Liver (tissue), 8 donors: ENCODE measurements at regions not wholly inside any gene's neighbourhood (a gene's known extent, or its start where the extent isn't known, plus 50 kb on each side); places are given as distances from the start of the nearest gene placed in this dataset.

Experiments used
- DNase-seq: peaks from one replicate; pipeline ENCODE4 v3.0.0-alpha.2; 2017; ENCODE audit warnings: low spot score
- H3K27ac ChIP-seq, 2 donors: one replicate each; pipeline ENCODE4 v1.7.0; 2013; ENCODE audit warnings: inconsistent platforms in 2 of 2, low read length in 2 of 2, control low read depth in 1 of 2, low read depth in 1 of 2, mild to moderate bottlenecking in 1 of 2
- H3K27me3 ChIP-seq, 4 donors: one replicate each; pipeline versions ENCODE4 v1.6.1 to v1.7.0; 2013; ENCODE audit warnings: low read length in 3 of 4, inconsistent platforms in 1 of 4, mild to moderate bottlenecking in 1 of 4, moderate library complexity in 1 of 4; ENCODE audit not compliant: control insufficient read depth in 4 of 4, insufficient read depth in 4 of 4
- H3K36me3 ChIP-seq, 4 donors: one replicate each; pipeline versions ENCODE4 v1.6.1 to v1.7.0; 2013; ENCODE audit warnings: low read length in 3 of 4, mild to moderate bottlenecking in 3 of 4, low read depth in 1 of 4, moderate library complexity in 1 of 4; ENCODE audit not compliant: control insufficient read depth in 4 of 4, insufficient read depth in 3 of 4
- H3K4me1 ChIP-seq, 4 donors: one replicate each; pipeline versions ENCODE4 v1.6.1 to v1.7.0; 2013; ENCODE audit warnings: low read length in 3 of 4, mild to moderate bottlenecking in 3 of 4, moderate library complexity in 1 of 4; ENCODE audit not compliant: control insufficient read depth in 4 of 4, insufficient read depth in 4 of 4
- H3K4me3 ChIP-seq, 3 donors: one replicate each; pipeline versions ENCODE4 v1.6.1 to v1.7.0; 2013; ENCODE audit warnings: low read length in 3 of 3, control low read depth in 1 of 3, low read depth in 1 of 3, mild to moderate bottlenecking in 1 of 3
- H3K9ac ChIP-seq, 2 donors: one replicate each; pipeline ENCODE4 v1.7.0; 2013; ENCODE audit warnings: low read length in 2 of 2, mild to moderate bottlenecking in 2 of 2, moderate library complexity in 2 of 2, control low read depth in 1 of 2, low read depth in 1 of 2
- H3K9me3 ChIP-seq, 4 donors: one replicate each; pipeline versions ENCODE4 v1.6.1 to v1.7.0; 2013; ENCODE audit warnings: low read length in 3 of 4; ENCODE audit not compliant: control insufficient read depth in 4 of 4
- FOXA1 ChIP-seq: IDR thresholded peaks from 2 replicates; pipeline ENCODE4 v1.6.1; 2016; ENCODE audit warnings: antibody characterized with exemption
- FOXA2 ChIP-seq: IDR thresholded peaks from 2 replicates; pipeline ENCODE4 v1.6.1; 2016; ENCODE audit warnings: antibody characterized with exemption
- GABPA ChIP-seq, 2 donors: IDR thresholded peaks in 1 of 2; conservative IDR thresholded peaks in 1 of 2; 2 replicates each; pipeline ENCODE4 v1.6.1; 2016; ENCODE audit warnings: antibody characterized with exemption in 2 of 2, mild to moderate bottlenecking in 1 of 2, moderate library complexity in 1 of 2
- HNF4A ChIP-seq, 2 donors: conservative IDR thresholded peaks; 2 replicates each; pipeline ENCODE4 v1.6.1; 2016; ENCODE audit warnings: antibody characterized with exemption in 2 of 2, mild to moderate bottlenecking in 2 of 2
- HNF4G ChIP-seq: IDR thresholded peaks from 2 replicates; pipeline ENCODE4 v1.6.1; 2016; ENCODE audit warnings: antibody characterized with exemption
- JUND ChIP-seq, 2 donors: IDR thresholded peaks; 2 replicates each; pipeline ENCODE4 v1.6.1; 2016; ENCODE audit warnings: antibody characterized with exemption in 2 of 2
- NR2F2 ChIP-seq: IDR thresholded peaks from 2 replicates; pipeline ENCODE4 v1.6.1; 2016; ENCODE audit warnings: antibody characterized with exemption
- RAD21 ChIP-seq, 2 donors: IDR thresholded peaks; 2 replicates each; pipeline ENCODE4 v1.6.1; 2016; ENCODE audit warnings: antibody characterized with exemption in 2 of 2, mild to moderate bottlenecking in 2 of 2
- RXRA ChIP-seq, 2 donors: IDR thresholded peaks; 2 replicates each; pipeline ENCODE4 v1.6.1; 2017 to 2018; ENCODE audit warnings: antibody characterized with exemption in 2 of 2, mild to moderate bottlenecking in 1 of 2
- SP1 ChIP-seq: IDR thresholded peaks from 2 replicates; pipeline ENCODE4 v1.6.1; 2018; ENCODE audit warnings: antibody characterized with exemption, mild to moderate bottlenecking
- TAF1 ChIP-seq: conservative IDR thresholded peaks from 2 replicates; pipeline ENCODE4 v1.6.1; 2016; ENCODE audit warnings: antibody characterized with exemption, mild to moderate bottlenecking
- YY1 ChIP-seq: IDR thresholded peaks from 2 replicates; pipeline ENCODE4 v1.6.1; 2016; ENCODE audit warnings: antibody characterized with exemption, mild to moderate bottlenecking
- WGBS: extraction: QIAGEN DNeasy Blood & Tissue Kit; methylation state at CpG from one replicate; pipeline ENCODE4 v1.1.7; 2013; 5-methylcytosine and 5-hydroxymethylcytosine counted together
- TF ChIP-seq, protein P1 (sequence below): IDR thresholded peaks from 2 replicates; pipeline ENCODE4 v1.6.1; 2016; ENCODE audit warnings: antibody characterized with exemption
- TF ChIP-seq, protein P2 (sequence below): fragments of 150-350 bp; IDR thresholded peaks from 2 replicates; pipeline ENCODE4 v1.5.1; 2017; ENCODE audit warnings: improper control_type of control experiment, low read depth, low read length; ENCODE audit not compliant: missing input control
- TF ChIP-seq, protein P3 (sequence below): IDR thresholded peaks from 2 replicates; pipeline ENCODE4 v1.6.1; 2016; ENCODE audit warnings: antibody characterized with exemption, mild to moderate bottlenecking
- TF ChIP-seq, protein P4 (sequence below): IDR thresholded peaks from 2 replicates; pipeline ENCODE4 v1.6.1; 2016; ENCODE audit warnings: antibody characterized with exemption
- donor health status: healthy.
- donor health status: healthy.
- donor health status: healthy.
- donor health status: healthy.
- donor health status: healthy.

DNA sequence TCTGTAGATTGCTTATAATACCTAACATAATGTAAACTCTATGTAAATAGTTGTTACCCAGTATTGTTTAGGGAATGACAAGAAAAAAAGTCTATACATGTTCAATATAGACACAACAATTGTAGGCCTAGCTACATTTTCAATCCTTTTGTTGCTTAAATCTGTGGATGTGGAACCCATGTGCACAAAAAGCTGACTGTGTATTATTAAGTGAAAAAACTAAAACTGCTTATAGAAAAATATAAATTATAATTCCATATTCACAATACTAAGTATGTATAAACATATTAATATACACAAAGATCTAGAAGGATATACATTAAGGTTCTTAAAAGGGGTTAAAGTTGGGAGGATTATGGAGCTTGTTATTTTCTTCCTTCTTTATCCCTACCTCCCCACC is 188.7 kb downstream of the PIK3R1 start:
- no peak overlapping the region for H3K27ac ChIP-seq
- no peak overlapping the region for H3K9ac ChIP-seq
- no peaks in the 10 kb centered on the region for H3K9me3 ChIP-seq
- no peak for DNase-seq
- peaks cover 0 to 3% (median 0%) of the 10 kb centered on the region in 4 donors for H3K36me3 ChIP-seq
- no peaks in the 10 kb centered on the region for H3K27me3 ChIP-seq
- H3K4me3 ChIP-seq: no peak overlapping the region
- TF ChIP-seq TAF1 (no peak), HNF4A (conservative IDR thresholded peaks at IDR 0.05) (no peak), JUND (IDR thresholded peaks at IDR 0.05) (no peak), NR2F2 (no peak), YY1 (no peak), FOXA1 (no peak), GABPA (IDR thresholded peaks at IDR 0.05 in 1 of 2, conservative IDR thresholded peaks at IDR 0.05 in 1 of 2) (no peak), HNF4G (no peak), RAD21 (IDR thresholded peaks at IDR 0.05) (no peak), SP1 (no peak)
- TF ChIP-seq, protein P1, sequence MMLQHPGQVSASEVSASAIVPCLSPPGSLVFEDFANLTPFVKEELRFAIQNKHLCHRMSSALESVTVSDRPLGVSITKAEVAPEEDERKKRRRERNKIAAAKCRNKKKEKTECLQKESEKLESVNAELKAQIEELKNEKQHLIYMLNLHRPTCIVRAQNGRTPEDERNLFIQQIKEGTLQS: no peak
- TF ChIP-seq, protein P2, sequence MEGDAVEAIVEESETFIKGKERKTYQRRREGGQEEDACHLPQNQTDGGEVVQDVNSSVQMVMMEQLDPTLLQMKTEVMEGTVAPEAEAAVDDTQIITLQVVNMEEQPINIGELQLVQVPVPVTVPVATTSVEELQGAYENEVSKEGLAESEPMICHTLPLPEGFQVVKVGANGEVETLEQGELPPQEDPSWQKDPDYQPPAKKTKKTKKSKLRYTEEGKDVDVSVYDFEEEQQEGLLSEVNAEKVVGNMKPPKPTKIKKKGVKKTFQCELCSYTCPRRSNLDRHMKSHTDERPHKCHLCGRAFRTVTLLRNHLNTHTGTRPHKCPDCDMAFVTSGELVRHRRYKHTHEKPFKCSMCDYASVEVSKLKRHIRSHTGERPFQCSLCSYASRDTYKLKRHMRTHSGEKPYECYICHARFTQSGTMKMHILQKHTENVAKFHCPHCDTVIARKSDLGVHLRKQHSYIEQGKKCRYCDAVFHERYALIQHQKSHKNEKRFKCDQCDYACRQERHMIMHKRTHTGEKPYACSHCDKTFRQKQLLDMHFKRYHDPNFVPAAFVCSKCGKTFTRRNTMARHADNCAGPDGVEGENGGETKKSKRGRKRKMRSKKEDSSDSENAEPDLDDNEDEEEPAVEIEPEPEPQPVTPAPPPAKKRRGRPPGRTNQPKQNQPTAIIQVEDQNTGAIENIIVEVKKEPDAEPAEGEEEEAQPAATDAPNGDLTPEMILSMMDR: no peak
- TF ChIP-seq, protein P3, sequence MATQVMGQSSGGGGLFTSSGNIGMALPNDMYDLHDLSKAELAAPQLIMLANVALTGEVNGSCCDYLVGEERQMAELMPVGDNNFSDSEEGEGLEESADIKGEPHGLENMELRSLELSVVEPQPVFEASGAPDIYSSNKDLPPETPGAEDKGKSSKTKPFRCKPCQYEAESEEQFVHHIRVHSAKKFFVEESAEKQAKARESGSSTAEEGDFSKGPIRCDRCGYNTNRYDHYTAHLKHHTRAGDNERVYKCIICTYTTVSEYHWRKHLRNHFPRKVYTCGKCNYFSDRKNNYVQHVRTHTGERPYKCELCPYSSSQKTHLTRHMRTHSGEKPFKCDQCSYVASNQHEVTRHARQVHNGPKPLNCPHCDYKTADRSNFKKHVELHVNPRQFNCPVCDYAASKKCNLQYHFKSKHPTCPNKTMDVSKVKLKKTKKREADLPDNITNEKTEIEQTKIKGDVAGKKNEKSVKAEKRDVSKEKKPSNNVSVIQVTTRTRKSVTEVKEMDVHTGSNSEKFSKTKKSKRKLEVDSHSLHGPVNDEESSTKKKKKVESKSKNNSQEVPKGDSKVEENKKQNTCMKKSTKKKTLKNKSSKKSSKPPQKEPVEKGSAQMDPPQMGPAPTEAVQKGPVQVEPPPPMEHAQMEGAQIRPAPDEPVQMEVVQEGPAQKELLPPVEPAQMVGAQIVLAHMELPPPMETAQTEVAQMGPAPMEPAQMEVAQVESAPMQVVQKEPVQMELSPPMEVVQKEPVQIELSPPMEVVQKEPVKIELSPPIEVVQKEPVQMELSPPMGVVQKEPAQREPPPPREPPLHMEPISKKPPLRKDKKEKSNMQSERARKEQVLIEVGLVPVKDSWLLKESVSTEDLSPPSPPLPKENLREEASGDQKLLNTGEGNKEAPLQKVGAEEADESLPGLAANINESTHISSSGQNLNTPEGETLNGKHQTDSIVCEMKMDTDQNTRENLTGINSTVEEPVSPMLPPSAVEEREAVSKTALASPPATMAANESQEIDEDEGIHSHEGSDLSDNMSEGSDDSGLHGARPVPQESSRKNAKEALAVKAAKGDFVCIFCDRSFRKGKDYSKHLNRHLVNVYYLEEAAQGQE: no peak
- TF ChIP-seq, protein P4, sequence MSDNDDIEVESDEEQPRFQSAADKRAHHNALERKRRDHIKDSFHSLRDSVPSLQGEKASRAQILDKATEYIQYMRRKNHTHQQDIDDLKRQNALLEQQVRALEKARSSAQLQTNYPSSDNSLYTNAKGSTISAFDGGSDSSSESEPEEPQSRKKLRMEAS: no peak
- H3K4me1 ChIP-seq: peaks cover 0 to 2% (median 0%) of the 10 kb centered on the region in 4 donors

DNA sequence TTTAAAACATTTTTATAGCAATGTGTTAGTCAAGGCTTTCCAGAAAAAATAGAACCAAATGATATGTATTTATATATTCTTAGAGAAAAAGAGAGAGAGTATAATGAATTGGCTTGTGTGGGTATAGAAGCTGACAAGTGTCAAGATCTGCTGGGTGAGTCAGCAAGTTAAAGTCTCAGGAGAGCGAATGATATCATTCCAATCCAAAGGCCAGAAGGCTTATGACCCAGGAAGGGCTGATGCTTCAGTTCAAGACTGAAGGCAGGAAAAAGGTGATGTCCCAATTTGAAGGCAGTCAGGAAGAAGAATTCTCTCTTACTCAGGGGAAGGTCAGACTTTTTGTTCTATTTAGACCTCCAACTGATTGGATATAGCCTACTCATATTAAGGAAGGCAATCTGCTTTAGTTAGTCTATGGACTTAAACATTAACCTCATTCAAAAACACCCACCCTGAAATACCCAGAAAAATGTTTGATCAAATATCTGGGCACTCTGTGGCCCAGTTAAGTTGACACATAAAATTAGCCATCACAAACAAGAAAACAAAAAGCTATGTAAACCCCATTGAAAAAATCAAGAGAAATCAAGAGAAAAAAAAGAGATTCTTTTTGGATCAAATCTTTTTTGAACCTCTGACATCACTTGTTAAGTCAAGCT is 189.6 kb downstream of the PIK3R1 start:
- H3K9me3 ChIP-seq: no peaks in the 10 kb centered on the region
- no peak overlapping the region for H3K4me3 ChIP-seq
- no peak for DNase-seq
- 86% methylated on average over 1 of the region's 1 CpG for WGBS
- H3K9ac ChIP-seq: no peak overlapping the region
- no peaks in the 10 kb centered on the region for H3K27me3 ChIP-seq
- H3K36me3 ChIP-seq: peaks cover 0 to 3% (median 0%) of the 10 kb centered on the region in 4 donors
- no peak overlapping the region for H3K27ac ChIP-seq
- peaks cover 0 to 2% (median 0%) of the 10 kb centered on the region in 4 donors for H3K4me1 ChIP-seq
- TF ChIP-seq YY1 (no peak), FOXA1 (no peak), SP1 (no peak), RXRA (IDR thresholded peaks at IDR 0.05) (no peak), FOXA2 (no peak), NR2F2 (no peak), HNF4G (no peak)
- TF ChIP-seq, protein P2: no peak
- TF ChIP-seq, protein P3: no peak
- TF ChIP-seq, protein P1: no peak
